ENCODE measurements at regions not wholly inside any gene's neighbourhood (a gene's known extent, or its start where the extent isn't known, plus 50 kb on each side); places are given as distances from the start of the nearest gene placed in this dataset.

GRCh38 chr5:135234666-135235401 lies 164.2 kb downstream of the MACROH2A1 start:
- TF ChIP-seq POLR2AphosphoS5 (IDR thresholded peaks at IDR 0.05; ENCODE audit: borderline replicate concordance, low read depth, low read length) (no peak), EZH2 (IDR thresholded peaks at IDR 0.05) (no peak), FOXP2 (optimal IDR thresholded peaks at IDR 0.05; ENCODE audit: control extremely low read depth, extremely low read length, insufficient read depth) (no peak)
- H3K4me3 ChIP-seq = no peak overlapping the region
- H3K36me3 ChIP-seq (ENCODE audit: insufficient read depth, low read length) = no peaks in the 10 kb centered on the region
- H3K9me3 ChIP-seq (ENCODE audit: low read depth, low read length) = no peaks in the 10 kb centered on the region
- H3K27ac ChIP-seq = peak overlapping the region; percentile 9; the same call in 1 of the 2 replicates
- no peak overlapping the region for H3K9ac ChIP-seq (ENCODE audit: insufficient read length)
- DNase-seq (ENCODE audit: low read depth, low spot score) = no peak

- no peak for DNase-seq (ENCODE audit: low read depth, low spot score)
- Histone ChIP-seq H3K36me3 (ENCODE audit: insufficient read depth, low read length) (no peaks in the 10 kb centered on the region), H3K9ac (ENCODE audit: insufficient read length) (no peak overlapping the region), H3K27ac (no peak overlapping the region), H3K4me3 (no peak overlapping the region), H3K9me3 (ENCODE audit: low read depth, low read length) (no peaks in the 10 kb centered on the region)
- no peak for TF ChIP-seq EZH2 (IDR thresholded peaks at IDR 0.05)
- TF ChIP-seq FOXP2 (optimal IDR thresholded peaks at IDR 0.05; ENCODE audit: control extremely low read depth, extremely low read length, insufficient read depth) = no peak
- no peak for TF ChIP-seq POLR2AphosphoS5 (IDR thresholded peaks at IDR 0.05; ENCODE audit: borderline replicate concordance, low read depth, low read length)
Observed at GRCh38 chr5:135234242-135234641, 164.8 kb downstream of the MACROH2A1 start.

GRCh38 chr5:135233477-135233876 lies 165.6 kb downstream of the MACROH2A1 start:
- Histone ChIP-seq H3K9me3 (ENCODE audit: low read depth, low read length) (no peaks in the 10 kb centered on the region), H3K36me3 (ENCODE audit: insufficient read depth, low read length) (no peaks in the 10 kb centered on the region), H3K27ac (no peak overlapping the region), H3K4me3 (no peak overlapping the region), H3K9ac (ENCODE audit: insufficient read length) (no peak overlapping the region)
- DNase-seq (ENCODE audit: low read depth, low spot score) = no peak
- TF ChIP-seq FOXP2 (optimal IDR thresholded peaks at IDR 0.05; ENCODE audit: control extremely low read depth, extremely low read length, insufficient read depth) (no peak), POLR2AphosphoS5 (IDR thresholded peaks at IDR 0.05; ENCODE audit: borderline replicate concordance, low read depth, low read length) (no peak)

GRCh38 chr5:135232958-135233357 lies 166.1 kb downstream of the MACROH2A1 start:
- DNase-seq (ENCODE audit: low read depth, low spot score) = no peak
- Histone ChIP-seq H3K9me3 (ENCODE audit: low read depth, low read length) (no peaks in the 10 kb centered on the region), H3K9ac (ENCODE audit: insufficient read length) (no peak overlapping the region), H3K4me3 (no peak overlapping the region), H3K27ac (no peak overlapping the region), H3K36me3 (ENCODE audit: insufficient read depth, low read length) (no peaks in the 10 kb centered on the region)
- TF ChIP-seq EZH2 (IDR thresholded peaks at IDR 0.05) (no peak), POLR2AphosphoS5 (IDR thresholded peaks at IDR 0.05; ENCODE audit: borderline replicate concordance, low read depth, low read length) (no peak), FOXP2 (optimal IDR thresholded peaks at IDR 0.05; ENCODE audit: control extremely low read depth, extremely low read length, insufficient read depth) (no peak)

GRCh38 chr5:135231289-135231688 lies 167.7 kb downstream of the MACROH2A1 start:
- TF ChIP-seq EZH2 (IDR thresholded peaks at IDR 0.05) (no peak), FOXP2 (optimal IDR thresholded peaks at IDR 0.05; ENCODE audit: control extremely low read depth, extremely low read length, insufficient read depth) (no peak), POLR2AphosphoS5 (IDR thresholded peaks at IDR 0.05; ENCODE audit: borderline replicate concordance, low read depth, low read length) (no peak)
- no peaks in the 10 kb centered on the region for H3K9me3 ChIP-seq (ENCODE audit: low read depth, low read length)
- H3K36me3 ChIP-seq (ENCODE audit: insufficient read depth, low read length) = no peaks in the 10 kb centered on the region
- H3K4me3 ChIP-seq = no peak overlapping the region
- H3K27ac ChIP-seq = no peak overlapping the region
- no peak for DNase-seq (ENCODE audit: low read depth, low spot score)
- H3K9ac ChIP-seq (ENCODE audit: insufficient read length) = no peak overlapping the region

GRCh38 chr5:135230251-135230925 lies 168.6 kb downstream of the MACROH2A1 start:
- no peaks in the 10 kb centered on the region for H3K36me3 ChIP-seq (ENCODE audit: insufficient read depth, low read length)
- H3K9me3 ChIP-seq (ENCODE audit: low read depth, low read length) = no peaks in the 10 kb centered on the region
- H3K27ac ChIP-seq = no peak overlapping the region
- H3K4me3 ChIP-seq = no peak overlapping the region
- DNase-seq (ENCODE audit: low read depth, low spot score) = no peak
- TF ChIP-seq FOXP2 (optimal IDR thresholded peaks at IDR 0.05; ENCODE audit: control extremely low read depth, extremely low read length, insufficient read depth) = no peak
- no peak for TF ChIP-seq EZH2 (IDR thresholded peaks at IDR 0.05)
- no peak for TF ChIP-seq POLR2AphosphoS5 (IDR thresholded peaks at IDR 0.05; ENCODE audit: borderline replicate concordance, low read depth, low read length)
- H3K9ac ChIP-seq (ENCODE audit: insufficient read length) = no peak overlapping the region

- TF ChIP-seq POLR2AphosphoS5 (IDR thresholded peaks at IDR 0.05; ENCODE audit: borderline replicate concordance, low read depth, low read length) (no peak), EZH2 (IDR thresholded peaks at IDR 0.05) (no peak), FOXP2 (optimal IDR thresholded peaks at IDR 0.05; ENCODE audit: control extremely low read depth, extremely low read length, insufficient read depth) (no peak)
- no peak for DNase-seq (ENCODE audit: low read depth, low spot score)
- Histone ChIP-seq H3K27ac (no peak overlapping the region), H3K4me3 (no peak overlapping the region), H3K9ac (ENCODE audit: insufficient read length) (no peak overlapping the region), H3K36me3 (ENCODE audit: insufficient read depth, low read length) (no peaks in the 10 kb centered on the region), H3K9me3 (ENCODE audit: low read depth, low read length) (no peaks in the 10 kb centered on the region)
Observed at GRCh38 chr5:135229679-135230132, 169.3 kb downstream of the MACROH2A1 start.

- Histone ChIP-seq H3K9me3 (ENCODE audit: low read depth, low read length) (no peaks in the 10 kb centered on the region), H3K27ac (no peak overlapping the region), H3K4me3 (no peak overlapping the region), H3K9ac (ENCODE audit: insufficient read length) (no peak overlapping the region), H3K36me3 (ENCODE audit: insufficient read depth, low read length) (no peaks in the 10 kb centered on the region)
- TF ChIP-seq FOXP2 (optimal IDR thresholded peaks at IDR 0.05; ENCODE audit: control extremely low read depth, extremely low read length, insufficient read depth) = no peak
- TF ChIP-seq POLR2AphosphoS5 (IDR thresholded peaks at IDR 0.05; ENCODE audit: borderline replicate concordance, low read depth, low read length) = no peak
- no peak for TF ChIP-seq EZH2 (IDR thresholded peaks at IDR 0.05)
- DNase-seq (ENCODE audit: low read depth, low spot score) = no peak
Observed at GRCh38 chr5:135229122-135229521, 169.9 kb downstream of the MACROH2A1 start.

Measured in SK-N-MC (cell line).